GOT3 (cell line): ENCODE measurements at regions not wholly inside any gene's neighbourhood (a gene's known extent, or its start where the extent isn't known, plus 50 kb on each side); places are given as distances from the start of the nearest gene placed in this dataset.
"Not testable (repeated sequence)": the region's sequence is repeated elsewhere in the genome, so short reads cannot be mapped to it uniquely, and the experiment has no call there.

ENCODE experiments used
- DNase-seq: peaks from one replicate; lab custom pipeline; 2025; ENCODE audit warnings: mixed read lengths; lab: John Stamatoyannopoulos, UW

- no peak for DNase-seq
Measured at GRCh38 chr17:77037943-77038342, 102.8 kb upstream of the SEC14L1 start.

- DNase-seq: no peak
Measured at GRCh38 chr17:77038884-77039555, 101.7 kb upstream of the SEC14L1 start.

GRCh38 chr17:77042476-77043231 is 98.1 kb upstream of the SEC14L1 start:
- no peak for DNase-seq

GRCh38 chr17:77045441-77046041 is 95.2 kb upstream of the SEC14L1 start:
- no peak for DNase-seq

GRCh38 chr17:77049440-77049839 is 91.3 kb upstream of the SEC14L1 start:
- DNase-seq: no peak

GRCh38 chr17:77050901-77051300 is 89.9 kb upstream of the SEC14L1 start:
- not testable (repeated sequence) for DNase-seq

GRCh38 chr17:77054936-77055335 is 85.8 kb upstream of the SEC14L1 start:
- no peak for DNase-seq

GRCh38 chr17:77055453-77055852 is 85.3 kb upstream of the SEC14L1 start:
- DNase-seq: no peak

GRCh38 chr17:77058016-77058415 is 82.8 kb upstream of the SEC14L1 start:
- no peak for DNase-seq

GRCh38 chr17:77061669-77062068 is 79.1 kb upstream of the SEC14L1 start:
- DNase-seq: no peak

- no peak for DNase-seq
Measured at GRCh38 chr17:77064598-77064997, 76.2 kb upstream of the SEC14L1 start.

GRCh38 chr17:77066165-77066564 is 74.6 kb upstream of the SEC14L1 start:
- DNase-seq: no peak

GRCh38 chr17:77066726-77067409 is 73.9 kb upstream of the SEC14L1 start:
- DNase-seq: not testable (repeated sequence)

GRCh38 chr17:77068915-77069314 is 71.9 kb upstream of the SEC14L1 start:
- DNase-seq: no peak

GRCh38 chr17:77070888-77071279 is 69.9 kb upstream of the SEC14L1 start:
- no peak for DNase-seq

- no peak for DNase-seq
Measured at GRCh38 chr17:77071925-77072490, 68.8 kb upstream of the SEC14L1 start.

GRCh38 chr17:77072670-77073069 is 68.1 kb upstream of the SEC14L1 start:
- no peak for DNase-seq

- no peak for DNase-seq
Measured at GRCh38 chr17:77074681-77075080, 66.1 kb upstream of the SEC14L1 start.

GRCh38 chr17:77076124-77076830 is 64.5 kb upstream of the SEC14L1 start:
- no peak for DNase-seq

- DNase-seq: no peak
Measured at GRCh38 chr17:77083531-77083930, 57.2 kb upstream of the SEC14L1 start.

GRCh38 chr17:77085926-77086432 is 54.8 kb upstream of the SEC14L1 start:
- DNase-seq: no peak
